GM18873 (cell line): ENCODE measurements at regions not wholly inside any gene's neighbourhood (a gene's known extent, or its start where the extent isn't known, plus 50 kb on each side); places are given as distances from the start of the nearest gene placed in this dataset.

ENCODE experiments used
- ATAC-seq: cut with Tn5 transposase; IDR thresholded peaks from one replicate; pipeline ENCODE4 v1.9.1; 2021; ENCODE audit warnings: mild to moderate bottlenecking, moderate library complexity, moderate number of reproducible peaks; ENCODE audit not compliant: unreplicated experiment, low FRiP score

GRCh38 chr2:5253263-5253662 is 438.9 kb upstream of the SOX11 start:
- no peak for ATAC-seq

- ATAC-seq, result no peak
Observed at GRCh38 chr2:5254791-5255332, 437.3 kb upstream of the SOX11 start.

DNA sequence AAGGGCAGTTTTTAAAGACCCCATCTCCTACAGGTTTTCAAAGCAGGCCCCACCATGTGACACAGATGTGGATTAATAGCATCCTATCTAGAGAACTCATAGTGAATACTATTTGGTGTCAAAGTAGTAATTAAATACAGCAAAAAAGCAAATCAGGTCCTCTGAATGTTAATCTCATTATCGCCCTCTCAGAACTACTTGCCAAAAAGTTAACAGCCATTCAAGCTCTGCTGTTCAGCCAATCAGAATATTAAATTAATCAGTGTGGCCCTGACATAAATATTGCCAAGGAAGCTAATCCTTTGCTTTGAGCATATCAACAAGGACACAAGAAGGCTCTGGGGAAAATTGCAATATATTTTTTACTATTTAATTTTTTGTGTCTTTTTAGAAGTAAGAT is 428.9 kb upstream of the SOX11 start:
- no peak for ATAC-seq

- ATAC-seq, result no peak
Observed at GRCh38 chr2:5264361-5264760, 427.8 kb upstream of the SOX11 start.

DNA sequence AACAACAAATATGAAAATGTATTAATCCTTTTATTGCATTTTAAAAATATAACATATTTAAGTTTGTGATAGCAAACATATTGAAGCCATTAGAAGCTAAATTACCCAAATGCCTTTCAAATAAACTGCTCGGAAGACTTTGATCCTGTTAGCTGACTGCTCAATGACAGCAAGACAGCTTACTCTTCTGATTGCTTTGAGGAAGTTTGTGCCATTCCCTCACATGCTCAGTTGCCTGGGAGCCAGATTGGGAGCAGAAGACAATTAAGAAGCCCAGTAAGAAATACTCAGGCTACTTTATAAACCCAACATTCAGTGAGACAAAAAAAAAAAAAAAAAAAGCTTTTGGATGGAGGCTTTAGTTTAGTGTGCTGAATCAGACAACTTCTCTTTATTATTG is 407.1 kb upstream of the SOX11 start:
- no peak for ATAC-seq

DNA sequence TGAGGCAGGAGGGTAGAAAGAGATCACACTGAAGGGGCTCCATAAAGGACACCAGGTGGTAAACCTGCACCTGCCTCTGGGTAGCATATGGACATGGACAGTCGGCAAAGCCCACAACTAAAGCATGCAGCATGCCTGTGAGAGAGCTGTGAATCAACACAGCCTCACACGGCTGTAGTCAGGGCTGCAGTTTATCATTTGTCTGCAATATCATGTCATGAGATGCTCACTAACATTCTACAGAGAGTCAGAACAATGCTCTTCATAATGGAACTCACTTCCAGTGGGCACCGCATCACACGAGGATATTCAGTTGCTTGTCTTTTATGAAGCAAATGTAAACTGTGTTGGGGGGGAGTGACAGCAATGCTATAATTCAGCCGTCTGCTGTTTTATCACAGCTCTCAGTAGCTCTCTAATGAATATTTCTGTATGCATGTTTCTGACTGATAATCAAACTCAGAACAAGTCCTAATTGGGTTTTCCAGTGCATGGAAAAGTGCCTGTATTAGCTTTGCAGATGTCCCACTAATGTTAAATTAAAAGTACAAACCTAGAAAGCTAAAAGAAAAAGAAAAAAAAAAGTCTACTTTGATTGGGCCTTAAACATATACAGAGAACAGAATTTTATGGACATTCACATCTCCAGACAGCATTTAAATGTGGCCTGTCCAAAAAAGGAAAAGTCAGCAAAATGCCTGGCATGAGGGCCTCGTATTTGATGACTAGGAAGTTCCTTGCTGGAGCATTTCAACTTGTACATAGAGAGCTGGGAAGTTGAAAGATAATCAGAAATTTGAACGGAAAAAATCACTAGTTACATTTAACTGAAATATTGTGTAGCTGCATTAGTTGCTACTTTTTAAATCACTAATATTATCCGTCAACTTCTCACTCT is 406.1 kb upstream of the SOX11 start:
- ATAC-seq, result no peak

- ATAC-seq, result no peak
Observed at GRCh38 chr2:5287558-5288334, 404.4 kb upstream of the SOX11 start.

GRCh38 chr2:5290900-5291546 is 401.2 kb upstream of the SOX11 start:
- ATAC-seq, result no peak

- ATAC-seq, result no peak
Observed at GRCh38 chr2:5304640-5305039, 387.5 kb upstream of the SOX11 start.

GRCh38 chr2:5315041-5315440 is 377.1 kb upstream of the SOX11 start:
- no peak for ATAC-seq

GRCh38 chr2:5315512-5315911 is 376.7 kb upstream of the SOX11 start:
- ATAC-seq, result no peak

DNA sequence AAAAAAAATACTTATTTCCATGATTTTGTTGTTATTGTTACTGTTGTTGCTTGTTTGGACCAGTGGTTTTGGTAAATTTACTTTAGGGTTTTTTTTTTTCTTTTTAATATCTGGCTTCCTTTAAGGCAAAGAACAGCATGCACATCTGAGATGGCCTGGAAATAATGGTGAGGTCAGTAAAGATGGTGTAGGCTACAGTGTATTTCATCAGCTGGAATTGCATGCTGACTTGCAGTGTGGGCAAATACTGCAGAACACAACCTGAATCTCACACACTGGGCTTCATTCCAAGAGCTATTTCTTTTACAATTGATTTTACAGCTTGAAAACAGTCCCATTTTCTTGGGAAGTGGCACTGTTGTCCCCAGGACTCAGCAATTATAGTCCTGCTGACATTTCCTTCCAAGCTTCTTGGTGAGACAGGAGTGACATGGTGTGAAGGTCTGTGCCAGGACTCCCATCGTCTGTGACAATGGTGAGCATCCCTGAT is 376.1 kb upstream of the SOX11 start:
- ATAC-seq, result no peak

GRCh38 chr2:5319493-5319892 is 372.7 kb upstream of the SOX11 start:
- no peak for ATAC-seq

- ATAC-seq, result no peak
Observed at GRCh38 chr2:5322396-5322795, 369.8 kb upstream of the SOX11 start.

- no peak for ATAC-seq
Observed at GRCh38 chr2:5325523-5325922, 366.7 kb upstream of the SOX11 start.

DNA sequence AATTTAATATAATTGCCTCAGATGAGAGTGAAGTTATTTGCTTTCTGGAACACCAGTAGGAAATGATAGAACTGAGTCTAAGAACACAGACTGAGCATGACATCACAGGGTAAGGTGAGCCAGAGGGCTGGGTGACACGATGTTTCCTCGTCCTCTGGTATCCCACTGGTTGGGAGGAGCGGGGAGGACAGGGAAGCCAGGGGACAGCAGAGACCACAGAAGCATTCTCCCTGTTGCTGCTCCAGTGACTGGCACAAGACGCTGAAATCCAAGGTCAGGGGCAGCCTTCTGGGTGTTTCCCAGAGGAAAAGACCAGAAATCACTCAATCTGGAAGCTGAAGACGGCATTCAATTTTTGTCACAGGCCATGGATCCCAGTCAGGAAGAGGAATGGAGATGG is 363.4 kb upstream of the SOX11 start:
- ATAC-seq, result no peak

GRCh38 chr2:5329763-5330162 is 362.4 kb upstream of the SOX11 start:
- no peak for ATAC-seq

GRCh38 chr2:5330961-5331360 is 361.2 kb upstream of the SOX11 start:
- ATAC-seq, result no peak

DNA sequence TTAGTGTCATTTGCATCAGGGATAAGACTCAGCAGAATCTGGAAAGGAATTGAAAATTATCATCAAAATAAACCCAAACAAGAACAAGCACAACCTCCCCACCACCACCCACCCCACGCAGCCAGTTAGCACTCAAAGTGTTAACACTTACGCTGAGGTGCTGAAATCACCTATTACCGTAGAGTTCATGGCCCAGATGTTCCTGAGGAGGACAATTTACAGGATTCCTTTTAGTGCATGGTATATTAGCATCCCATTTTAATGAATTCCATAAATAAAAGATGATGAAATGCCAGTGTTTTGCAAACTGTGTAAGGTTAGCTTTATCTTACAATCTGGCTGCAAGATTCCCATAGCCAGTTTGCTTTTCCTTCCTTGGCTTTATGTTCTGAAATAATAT is 359.3 kb upstream of the SOX11 start:
- ATAC-seq, result no peak

GRCh38 chr2:5339473-5339872 is 352.7 kb upstream of the SOX11 start:
- no peak for ATAC-seq
